ENCODE measurements at regions not wholly inside any gene's neighbourhood (a gene's known extent, or its start where the extent isn't known, plus 50 kb on each side); places are given as distances from the start of the nearest gene placed in this dataset.
A peak's percentile ranks its signal among the peaks of the same experiment; 100 is the strongest.
"Not testable (repeated sequence)": the region's sequence is repeated elsewhere in the genome, so short reads cannot be mapped to it uniquely, and the experiment has no call there.

GRCh38 chr3:159732172-159733111 lies 256.2 kb upstream of the IL12A start:
- in situ Hi-C loops (cut with HindIII; ENCODE audit: low pct_ligation_motif_present, low pct_unique_long_range_greater_than_20kb, low sequenced_read_pairs): no loop called here
- peak; percentile 69 for DNase-seq

GRCh38 chr3:159733194-159733860 lies 255.3 kb upstream of the IL12A start:
- peak; percentile 92 for DNase-seq
- in situ Hi-C loops (cut with HindIII; ENCODE audit: low pct_ligation_motif_present, low pct_unique_long_range_greater_than_20kb, low sequenced_read_pairs): no loop called here

- in situ Hi-C loops (cut with HindIII; ENCODE audit: low pct_ligation_motif_present, low pct_unique_long_range_greater_than_20kb, low sequenced_read_pairs): no loop called here
- no peak for DNase-seq
Observed at GRCh38 chr3:159734681-159735080, 254.0 kb upstream of the IL12A start.

- in situ Hi-C loops (cut with HindIII; ENCODE audit: low pct_ligation_motif_present, low pct_unique_long_range_greater_than_20kb, low sequenced_read_pairs): no loop called here
- no peak for DNase-seq
Observed at GRCh38 chr3:159739166-159739565, 249.5 kb upstream of the IL12A start.

GRCh38 chr3:159739969-159740368 lies 248.7 kb upstream of the IL12A start:
- in situ Hi-C loops (cut with HindIII; ENCODE audit: low pct_ligation_motif_present, low pct_unique_long_range_greater_than_20kb, low sequenced_read_pairs): no loop called here
- no peak for DNase-seq

GRCh38 chr3:159741281-159741680 lies 247.4 kb upstream of the IL12A start:
- DNase-seq: no peak
- in situ Hi-C loops (cut with HindIII; ENCODE audit: low pct_ligation_motif_present, low pct_unique_long_range_greater_than_20kb, low sequenced_read_pairs): no loop called here

- peak; percentile 44 for DNase-seq
- in situ Hi-C loops (cut with HindIII; ENCODE audit: low pct_ligation_motif_present, low pct_unique_long_range_greater_than_20kb, low sequenced_read_pairs): no loop called here
Observed at GRCh38 chr3:159748425-159748824, 240.2 kb upstream of the IL12A start.

GRCh38 chr3:159749406-159749805 lies 239.2 kb upstream of the IL12A start:
- in situ Hi-C loops (cut with HindIII; ENCODE audit: low pct_ligation_motif_present, low pct_unique_long_range_greater_than_20kb, low sequenced_read_pairs): no loop called here
- DNase-seq: peak; percentile 90

GRCh38 chr3:159751146-159751545 lies 237.5 kb upstream of the IL12A start:
- DNase-seq: no peak

GRCh38 chr3:159751752-159752151 lies 236.9 kb upstream of the IL12A start:
- in situ Hi-C loops (cut with HindIII; ENCODE audit: low pct_ligation_motif_present, low pct_unique_long_range_greater_than_20kb, low sequenced_read_pairs): no loop called here
- no peak for DNase-seq

More at GRCh38 chr3:159751146-159751545, 237.5 kb upstream of the IL12A start:
- in situ Hi-C loops (cut with HindIII; ENCODE audit: low pct_ligation_motif_present, low pct_unique_long_range_greater_than_20kb, low sequenced_read_pairs): no loop called here

GRCh38 chr3:159756279-159757207 lies 232.1 kb upstream of the IL12A start:
- in situ Hi-C loops (cut with HindIII; ENCODE audit: low pct_ligation_motif_present, low pct_unique_long_range_greater_than_20kb, low sequenced_read_pairs); DNase-seq: not testable (repeated sequence)

- in situ Hi-C loops (cut with HindIII; ENCODE audit: low pct_ligation_motif_present, low pct_unique_long_range_greater_than_20kb, low sequenced_read_pairs): no loop called here
- no peak for DNase-seq
Observed at GRCh38 chr3:159757341-159758060, 231.1 kb upstream of the IL12A start.

- in situ Hi-C loops (cut with HindIII; ENCODE audit: low pct_ligation_motif_present, low pct_unique_long_range_greater_than_20kb, low sequenced_read_pairs): no loop called here
- DNase-seq: no peak
Observed at GRCh38 chr3:159760046-159760445, 228.6 kb upstream of the IL12A start.

GRCh38 chr3:159761369-159761768 lies 227.3 kb upstream of the IL12A start:
- in situ Hi-C loops (cut with HindIII; ENCODE audit: low pct_ligation_motif_present, low pct_unique_long_range_greater_than_20kb, low sequenced_read_pairs): no loop called here
- peak; percentile 57 for DNase-seq

GRCh38 chr3:159761848-159762635 lies 226.6 kb upstream of the IL12A start:
- DNase-seq: peak; percentile 77

GRCh38 chr3:159763011-159763601 lies 225.5 kb upstream of the IL12A start:
- in situ Hi-C loops (cut with HindIII; ENCODE audit: low pct_ligation_motif_present, low pct_unique_long_range_greater_than_20kb, low sequenced_read_pairs): no loop called here
- DNase-seq: peak; percentile 84

More at GRCh38 chr3:159761848-159762635, 226.6 kb upstream of the IL12A start:
- in situ Hi-C loops (cut with HindIII; ENCODE audit: low pct_ligation_motif_present, low pct_unique_long_range_greater_than_20kb, low sequenced_read_pairs): no loop called here
